H1 (cell line): ENCODE measurements at regions not wholly inside any gene's neighbourhood (a gene's known extent, or its start where the extent isn't known, plus 50 kb on each side); places are given as distances from the start of the nearest gene placed in this dataset.
A peak's percentile ranks its signal among the peaks of the same experiment; 100 is the strongest.

Source experiments
- CTCF ChIA-PET: fragments of 300-600 bp; sonication (Branson Sonifier 250); formaldehyde crosslinking; loops from one replicate; lab custom pipeline; 2021; ENCODE audit not compliant: partially characterized antibody; lab: Charles Lee
- POLR2A ChIA-PET: fragments of 300-600 bp; sonication (Branson Sonifier 250); formaldehyde crosslinking; loops from one replicate; lab custom pipeline; 2021; ENCODE audit warnings: inconsistent platforms; ENCODE audit not compliant: partially characterized antibody; lab: Charles Lee
- DNase-seq, 2 experiments: peaks; one replicate each; pipeline versions ENCODE4 v3.0.0 to v3.0.0-alpha.2; 2010 to 2022; ENCODE audit warnings: low spot score in 2 of 2, low read depth in 1 of 2, mixed read lengths in 1 of 2
- FAIRE-seq: peaks from 2 replicates; lab custom pipeline; 2011; peaks lifted over from hg19 to GRCh38; lab: Jason Lieb, UNC
- H2AFZ ChIP-seq: 2 replicates; pipeline ENCODE4 v1.8.1; 2012; ENCODE audit warnings: low read length, inconsistent platforms
- H2AK5ac ChIP-seq: 2 replicates; pipeline ENCODE4 v1.6.1; 2013; ENCODE audit warnings: low read depth, low read length
- H2BK120ac ChIP-seq: replicated peaks from 2 replicates; pipeline ENCODE3; 2013; ENCODE audit warnings: low read depth, low read length, inconsistent platforms
- H2BK12ac ChIP-seq: 2 replicates; pipeline ENCODE4 v1.6.1; 2013; ENCODE audit warnings: low read depth, low read length
- H2BK15ac ChIP-seq: 2 replicates; pipeline ENCODE4 v1.6.1; 2013; ENCODE audit warnings: low read length
- H2BK20ac ChIP-seq: 2 replicates; pipeline ENCODE4 v1.6.1; 2013; ENCODE audit warnings: low read length
- H2BK5ac ChIP-seq: 2 replicates; pipeline ENCODE4 v1.6.1; 2013; ENCODE audit warnings: low read depth, low read length
- H3K14ac ChIP-seq: 2 replicates; pipeline ENCODE4 v1.6.1; 2013; ENCODE audit warnings: inconsistent platforms; ENCODE audit not compliant: insufficient read length
- H3K18ac ChIP-seq: 2 replicates; pipeline ENCODE4 v1.6.1; 2013; ENCODE audit warnings: low read length; ENCODE audit errors: extremely low read depth
- H3K23ac ChIP-seq: 2 replicates; pipeline ENCODE4 v1.6.1; 2013; ENCODE audit warnings: inconsistent platforms; ENCODE audit not compliant: insufficient read length
- H3K23me2 ChIP-seq: 2 replicates; pipeline ENCODE4 v1.6.1; 2013; ENCODE audit warnings: low read depth, low read length
- H3K27ac ChIP-seq: 2 replicates; pipeline ENCODE4 v1.6.1; 2011; ENCODE audit warnings: low read depth, low read length, inconsistent platforms
- H3K27me3 ChIP-seq, 4 experiments: replicated peaks in 1 of 4; 1 replicate in 1 of 4; 2 replicates in 3 of 4; pipeline versions ENCODE4 v1.6.1 to v1.8.1; 2011 to 2013; ENCODE audit warnings: low read length in 3 of 4, mild to moderate bottlenecking in 3 of 4, inconsistent platforms in 2 of 4, mixed read lengths in 2 of 4, moderate library complexity in 1 of 4; ENCODE audit not compliant: control insufficient read depth in 3 of 4, insufficient read depth in 3 of 4; ENCODE audit errors: extremely low read depth in 1 of 4
- H3K36me3 ChIP-seq, 4 experiments: 2 replicates each; pipeline versions ENCODE4 v1.6.1 to v1.8.1; 2011 to 2013; ENCODE audit warnings: mild to moderate bottlenecking in 4 of 4, low read length in 3 of 4, moderate library complexity in 2 of 4, control low read depth in 1 of 4, inconsistent platforms in 1 of 4; ENCODE audit not compliant: insufficient read depth in 4 of 4, control insufficient read depth in 2 of 4
- H3K4ac ChIP-seq: replicated peaks from 2 replicates; pipeline ENCODE3; 2013; ENCODE audit warnings: low read length, low read depth, mixed read lengths, inconsistent platforms; ENCODE audit not compliant: insufficient read length
- H3K4me1 ChIP-seq, 4 experiments: replicated peaks in 1 of 4; 1 replicate in 1 of 4; 2 replicates in 3 of 4; pipeline versions ENCODE4 v1.6.1 to v1.8.1; 2011 to 2013; ENCODE audit warnings: low read length in 3 of 4, inconsistent platforms in 2 of 4, mixed read lengths in 1 of 4; ENCODE audit not compliant: insufficient read depth in 4 of 4, control insufficient read depth in 3 of 4
- H3K4me2 ChIP-seq, 2 experiments: 2 replicates each; pipeline versions ENCODE4 v1.6.1 to v1.8.1; 2011 to 2013; ENCODE audit warnings: low read depth in 2 of 2, low read length in 2 of 2, control low read depth in 1 of 2, inconsistent platforms in 1 of 2, mild to moderate bottlenecking in 1 of 2; ENCODE audit not compliant: insufficient read depth in 1 of 2
- H3K4me3 ChIP-seq, 4 experiments: fragments of 200-600, 300-600 bp in 1 of 4; sonication (generic), shearing (Covaris generic), sonication (Bioruptor Twin) in 1 of 4; 2 replicates each; pipeline versions ENCODE4 v1.5.1 to v1.8.1; 2011 to 2016; ENCODE audit warnings: low read length in 4 of 4, low read depth in 3 of 4, control low read depth in 2 of 4, inconsistent platforms in 2 of 4, mild to moderate bottlenecking in 2 of 4, mixed read lengths in 1 of 4, moderate library complexity in 1 of 4; ENCODE audit not compliant: insufficient read depth in 2 of 4; ENCODE audit errors: extremely low read depth in 1 of 4
- H3K56ac ChIP-seq: replicated peaks from 2 replicates; pipeline ENCODE3; 2013; ENCODE audit warnings: low read depth, mild to moderate bottlenecking, mixed read lengths, low read length, inconsistent platforms; ENCODE audit not compliant: insufficient read length
- H3K79me1 ChIP-seq: 2 replicates; pipeline ENCODE4 v1.6.1; 2013; ENCODE audit warnings: low read depth, low read length, control low read depth
- H3K79me2 ChIP-seq, 2 experiments: 2 replicates each; pipeline versions ENCODE4 v1.6.1 to v1.8.1; 2012 to 2013; ENCODE audit warnings: low read length in 2 of 2, mild to moderate bottlenecking in 2 of 2, inconsistent platforms in 1 of 2; ENCODE audit not compliant: insufficient read depth in 2 of 2, control insufficient read depth in 1 of 2
- H3K9ac ChIP-seq, 4 experiments: replicated peaks in 1 of 4; 1 replicate in 1 of 4; 2 replicates in 3 of 4; pipeline versions ENCODE4 v1.6.1 to v1.8.1; 2011 to 2013; ENCODE audit warnings: low read depth in 3 of 4, low read length in 3 of 4, control low read depth in 2 of 4, mild to moderate bottlenecking in 2 of 4, moderate library complexity in 2 of 4, inconsistent platforms in 1 of 4; ENCODE audit errors: extremely low read depth in 1 of 4
- H3K9me3 ChIP-seq, 2 experiments: 2 replicates each; pipeline versions ENCODE4 v1.6.1 to v1.8.1; 2012 to 2013; ENCODE audit warnings: mild to moderate bottlenecking in 2 of 2, moderate library complexity in 2 of 2, control low read depth in 1 of 2, inconsistent platforms in 1 of 2, low read depth in 1 of 2, low read length in 1 of 2, mixed read lengths in 1 of 2; ENCODE audit not compliant: insufficient read depth in 2 of 2
- H4K20me1 ChIP-seq, 2 experiments: replicated peaks in 1 of 2; 2 replicates each; pipeline versions ENCODE3 to v1.8.1; 2011 to 2013; ENCODE audit warnings: inconsistent platforms in 2 of 2, low read length in 2 of 2, mild to moderate bottlenecking in 1 of 2; ENCODE audit not compliant: insufficient read depth in 2 of 2, control insufficient read depth in 1 of 2
- H4K5ac ChIP-seq: 2 replicates; pipeline ENCODE4 v1.6.1; 2013; ENCODE audit warnings: low read length, low read depth, mixed read lengths, inconsistent platforms; ENCODE audit not compliant: insufficient read length
- H4K8ac ChIP-seq: 2 replicates; pipeline ENCODE4 v1.8.0; 2013; ENCODE audit warnings: mild to moderate bottlenecking, moderate library complexity, low read length, inconsistent platforms; ENCODE audit not compliant: insufficient read depth; ENCODE audit errors: extremely low read depth
- H4K91ac ChIP-seq: replicated peaks from 2 replicates; pipeline ENCODE3; 2013; ENCODE audit warnings: low read length, mixed read lengths, inconsistent platforms; ENCODE audit not compliant: insufficient read length
- CBX5 ChIP-seq: fragments of 300-800, 300-1000 bp; sonication (generic); IDR thresholded peaks from 2 replicates; pipeline ENCODE4 v1.7.1; 2016; ENCODE audit warnings: antibody characterized with exemption, low read length, low read depth
- CEBPB ChIP-seq: IDR thresholded peaks from 2 replicates; pipeline ENCODE4 v1.6.1; 2012; ENCODE audit warnings: low read depth, low read length
- HDAC2 ChIP-seq, 2 experiments: fragments of 300-600 bp in 1 of 2; sonication (generic) in 1 of 2; IDR thresholded peaks; 2 replicates each; pipeline ENCODE4 v1.6.1; 2011 to 2012; ENCODE audit warnings: low read depth in 2 of 2, low read length in 2 of 2, mild to moderate bottlenecking in 2 of 2, moderate library complexity in 2 of 2, borderline replicate concordance in 1 of 2, inconsistent platforms in 1 of 2
- JUN ChIP-seq: IDR thresholded peaks from 2 replicates; pipeline ENCODE4 v1.6.1; 2011; ENCODE audit warnings: low read depth, mild to moderate bottlenecking, improper control_type of control experiment, low read length
- KDM5A ChIP-seq: fragments of 200-600 bp; IDR thresholded peaks from 2 replicates; pipeline ENCODE4 v1.7.1; 2012; ENCODE audit warnings: mild to moderate bottlenecking, low read length, inconsistent platforms, mixed read lengths
- POU5F1 ChIP-seq: IDR thresholded peaks from 2 replicates; pipeline ENCODE4 v1.6.1; 2011; ENCODE audit warnings: low read depth, mild to moderate bottlenecking, low read length, moderate library complexity
- RAD21 ChIP-seq, 2 experiments: IDR thresholded peaks in 1 of 2; conservative IDR thresholded peaks in 1 of 2; 2 replicates each; pipeline ENCODE4 v1.6.1; 2011; ENCODE audit warnings: low read depth in 2 of 2, low read length in 2 of 2, improper control_type of control experiment in 1 of 2, inconsistent platforms in 1 of 2, mild to moderate bottlenecking in 1 of 2, moderate library complexity in 1 of 2
- RXRA ChIP-seq: IDR thresholded peaks from 2 replicates; pipeline ENCODE4 v1.6.1; 2011; ENCODE audit warnings: low read depth, mild to moderate bottlenecking, low read length, moderate library complexity; ENCODE audit not compliant: insufficient read depth
- SIX5 ChIP-seq: IDR thresholded peaks from 2 replicates; pipeline ENCODE4 v1.6.1; 2011; ENCODE audit warnings: mild to moderate bottlenecking, low read depth, low read length
- SUZ12 ChIP-seq: fragments of 200-600 bp; sonication (generic); IDR thresholded peaks from 2 replicates; pipeline ENCODE4 v1.6.1; 2012; ENCODE audit warnings: mild to moderate bottlenecking, inconsistent platforms, low read length, moderate library complexity, mixed read lengths
- TAF1 ChIP-seq: IDR thresholded peaks from 2 replicates; pipeline ENCODE4 v1.6.1; 2011; ENCODE audit warnings: mild to moderate bottlenecking, low read depth, low read length
- WGBS, 2 experiments: shearing (Covaris generic) in 1 of 2; methylation state at CpG; one replicate each; pipeline versions ENCODE4 v1.1.6 to v1.1.7; 2013 to 2015; ENCODE audit warnings: low lambda C conversion rate in 2 of 2, mixed read lengths in 2 of 2, inconsistent platforms in 1 of 2, low coverage in 1 of 2, missing lambda C conversion rate in 1 of 2; ENCODE audit not compliant: insufficient replicate concordance in 2 of 2, insufficient coverage in 1 of 2, insufficient read length in 1 of 2; ENCODE audit errors: extremely low coverage in 1 of 2, missing lambda C conversion rate in 1 of 2; 5-methylcytosine and 5-hydroxymethylcytosine counted together
- TF ChIP-seq, protein P1 (sequence below): IDR thresholded peaks from 2 replicates; pipeline ENCODE4 v1.6.1; 2012; ENCODE audit warnings: inconsistent platforms
- TF ChIP-seq, protein P2 (sequence below): IDR thresholded peaks from 2 replicates; pipeline ENCODE4 v1.6.1; 2011; ENCODE audit warnings: low read length, improper control_type of control experiment

DNA sequence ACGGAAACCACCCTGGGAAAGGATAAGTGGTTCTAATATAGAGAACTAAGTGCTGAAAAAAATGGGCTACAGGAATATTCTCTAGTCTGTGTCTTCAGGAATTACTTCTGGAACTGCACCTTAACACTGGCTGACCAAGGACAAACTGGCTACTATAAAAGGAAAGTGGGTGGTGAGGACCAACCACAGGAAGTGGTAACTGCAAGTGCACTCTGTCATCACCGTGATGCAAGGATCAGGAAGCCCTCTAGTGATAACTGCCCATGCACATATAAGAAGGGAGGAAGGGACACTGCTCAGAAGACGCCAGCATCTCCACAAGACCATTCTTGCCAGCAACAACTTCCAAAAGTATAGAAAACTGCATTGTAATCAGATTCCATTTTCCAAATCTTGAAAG lies 424.4 kb upstream of the RGPD4 start:
- Histone ChIP-seq H3K9ac (peak overlapping the region in 1 of 4 experiments; percentile 34; a peak in 1 of 7 replicates), H3K4me1 (no peaks in the 10 kb centered on the region), H3K18ac (no peak overlapping the region), H3K14ac (no peak overlapping the region), H4K8ac (no peak overlapping the region), H3K36me3 (no peaks in the 10 kb centered on the region), H3K23me2 (no peaks in the 10 kb centered on the region), H3K9me3 (no peaks in the 10 kb centered on the region), H2AFZ (0 out of 2 replicates have a peak overlapping the region, but pooled peaks have one; percentile 3), H4K5ac (no peak overlapping the region), H4K91ac (no peak overlapping the region), H3K56ac (no peak overlapping the region), H2BK120ac (no peak overlapping the region), H4K20me1 (no peaks in the 10 kb centered on the region), H3K23ac (no peak overlapping the region), H2BK20ac (no peak overlapping the region), H2BK12ac (no peak overlapping the region), H2BK15ac (no peak overlapping the region), H3K27ac (no peak overlapping the region), H3K4me3 (no peak overlapping the region), H3K4ac (no peak overlapping the region), H2AK5ac (no peak overlapping the region), H3K79me1 (no peaks in the 10 kb centered on the region), H2BK5ac (no peak overlapping the region), H3K27me3 (no peaks in the 10 kb centered on the region), H3K79me2 (no peaks in the 10 kb centered on the region), H3K4me2 (no peak overlapping the region)
- ChIA-PET POLR2A (no interaction called here), CTCF (interaction anchor here (0.6 kb wide), 1 partner anchor 106 kb away, joined by 3 read pairs; no protein-coding TSS in a partner anchor)
- FAIRE-seq (no peak), DNase-seq (no peak)
- WGBS, 2 experiments, result 90% methylated on average over 3 of the region's 3 CpGs; no CpG with 5 or more reads in 1 of the 2 experiments
- no peak for TF ChIP-seq CBX5
- TF ChIP-seq RAD21 (IDR thresholded peaks at IDR 0.05 in 1 of 2, conservative IDR thresholded peaks at IDR 0.05 in 1 of 2; ENCODE audit: low read depth in 2 of 2, low read length in 2 of 2), result no peak
- TF ChIP-seq SUZ12, result no peak
- TF ChIP-seq RXRA, result no peak
- TF ChIP-seq JUN, result no peak
- TF ChIP-seq, protein P1, sequence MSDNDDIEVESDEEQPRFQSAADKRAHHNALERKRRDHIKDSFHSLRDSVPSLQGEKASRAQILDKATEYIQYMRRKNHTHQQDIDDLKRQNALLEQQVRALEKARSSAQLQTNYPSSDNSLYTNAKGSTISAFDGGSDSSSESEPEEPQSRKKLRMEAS, result no peak
- TF ChIP-seq, protein P2, sequence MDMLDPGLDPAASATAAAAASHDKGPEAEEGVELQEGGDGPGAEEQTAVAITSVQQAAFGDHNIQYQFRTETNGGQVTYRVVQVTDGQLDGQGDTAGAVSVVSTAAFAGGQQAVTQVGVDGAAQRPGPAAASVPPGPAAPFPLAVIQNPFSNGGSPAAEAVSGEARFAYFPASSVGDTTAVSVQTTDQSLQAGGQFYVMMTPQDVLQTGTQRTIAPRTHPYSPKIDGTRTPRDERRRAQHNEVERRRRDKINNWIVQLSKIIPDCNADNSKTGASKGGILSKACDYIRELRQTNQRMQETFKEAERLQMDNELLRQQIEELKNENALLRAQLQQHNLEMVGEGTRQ, result no peak
- TF ChIP-seq SIX5, result no peak
- no peak for TF ChIP-seq HDAC2 (IDR thresholded peaks at IDR 0.05; ENCODE audit: borderline replicate concordance in 1 of 2, low read depth in 2 of 2, low read length in 2 of 2)
- TF ChIP-seq CEBPB, result no peak
- TF ChIP-seq POU5F1, result no peak
- TF ChIP-seq KDM5A, result no peak
- TF ChIP-seq TAF1, result no peak
